ENCODE measurements at regions not wholly inside any gene's neighbourhood (a gene's known extent, or its start where the extent isn't known, plus 50 kb on each side); places are given as distances from the start of the nearest gene placed in this dataset.

DNA sequence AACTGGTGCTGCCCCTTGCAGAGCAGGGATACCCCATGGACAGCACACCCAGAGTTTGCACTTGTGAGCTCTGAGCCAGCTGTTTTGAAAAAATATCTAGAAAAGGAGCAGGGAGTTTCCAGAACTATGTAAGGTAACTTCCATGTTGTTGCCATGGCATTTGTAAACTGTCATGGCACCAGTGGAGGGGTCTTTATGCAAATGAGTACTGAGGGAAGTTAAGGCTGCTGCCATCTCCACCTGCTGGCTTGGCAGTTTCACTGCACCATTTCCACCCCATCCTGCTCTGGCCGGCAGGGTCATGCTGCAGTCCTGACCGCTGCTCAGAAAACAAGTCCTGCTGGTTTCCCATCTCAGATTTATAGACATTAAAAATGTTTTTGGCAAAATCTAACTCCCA is 52.3 kb upstream of the SNTG2 start:
- TF ChIP-seq CTCF (conservative IDR thresholded peaks at IDR 0.05): peak; percentile 83
- H3K27ac ChIP-seq: no peak overlapping the region; the same call in 1 of the 2 replicates

DNA sequence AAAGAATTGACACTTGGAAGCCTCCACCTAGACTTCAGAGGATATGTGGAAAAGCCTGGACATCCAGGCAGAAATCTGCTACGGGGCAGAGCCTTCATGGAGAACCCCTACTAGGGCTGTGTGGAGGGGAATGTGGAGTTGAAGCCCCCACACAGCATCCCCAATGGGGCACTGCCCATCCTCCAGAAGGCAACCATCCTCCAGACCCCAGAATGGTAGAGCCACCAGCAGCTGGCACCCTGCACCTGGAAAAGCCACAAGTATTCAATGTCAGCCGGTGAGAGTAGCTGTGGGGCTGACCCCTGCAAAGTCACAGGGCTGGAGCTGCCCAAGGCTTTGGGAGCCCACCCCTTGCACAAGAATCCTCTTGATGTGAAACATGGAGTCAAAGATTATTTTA is 53.6 kb upstream of the SNTG2 start:
- TF ChIP-seq CTCF (conservative IDR thresholded peaks at IDR 0.05): no peak
- no peak overlapping the region for H3K27ac ChIP-seq

- no peak for TF ChIP-seq CTCF (conservative IDR thresholded peaks at IDR 0.05)
- H3K27ac ChIP-seq: no peak overlapping the region
These were observed 57.3 kb upstream of the SNTG2 start for GRCh38 chr2:893311-893710.

DNA sequence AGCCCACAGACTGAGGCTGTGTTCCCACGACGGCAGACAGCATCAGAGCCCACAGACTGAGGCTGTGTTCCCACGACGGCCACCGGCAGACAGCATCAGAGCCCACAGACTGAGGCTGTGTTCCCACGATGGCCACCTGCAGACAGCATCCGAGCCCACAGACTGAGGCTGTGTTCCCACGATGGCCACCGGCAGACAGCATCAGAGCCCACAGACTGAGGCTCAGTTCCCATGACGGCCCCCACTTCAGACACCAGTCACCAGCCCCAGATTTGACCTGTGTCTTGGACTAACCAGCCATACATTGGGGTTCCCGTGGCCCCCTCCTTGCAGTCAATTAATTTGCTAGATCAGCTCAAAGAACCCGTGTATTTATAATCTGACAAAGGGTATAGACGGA is 57.8 kb upstream of the SNTG2 start:
- H3K27ac ChIP-seq: no peak overlapping the region

DNA sequence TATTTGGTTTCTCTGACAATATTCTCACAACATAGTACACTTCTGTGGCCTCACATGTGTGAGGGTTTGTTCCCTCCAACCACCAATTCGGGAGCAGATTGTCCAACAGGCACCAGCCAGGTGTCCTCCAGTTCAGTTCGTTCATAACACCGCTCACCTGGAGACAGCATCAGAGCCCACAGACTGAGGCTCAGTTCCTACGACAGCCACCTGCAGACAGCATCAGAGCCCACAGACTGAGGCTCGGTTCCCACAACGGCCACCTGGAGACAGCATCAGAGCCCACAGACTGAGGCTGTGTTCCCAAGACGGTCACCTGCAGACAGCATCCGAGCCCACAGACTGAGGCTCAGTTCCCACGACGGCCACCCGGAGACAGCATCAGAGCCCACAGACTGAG is 58.2 kb upstream of the SNTG2 start:
- no peak for TF ChIP-seq CTCF (conservative IDR thresholded peaks at IDR 0.05)
- no peak overlapping the region for H3K27ac ChIP-seq

More for the DNA sequence above, 57.8 kb upstream of the SNTG2 start:
- TF ChIP-seq CTCF (conservative IDR thresholded peaks at IDR 0.05): no peak

DNA sequence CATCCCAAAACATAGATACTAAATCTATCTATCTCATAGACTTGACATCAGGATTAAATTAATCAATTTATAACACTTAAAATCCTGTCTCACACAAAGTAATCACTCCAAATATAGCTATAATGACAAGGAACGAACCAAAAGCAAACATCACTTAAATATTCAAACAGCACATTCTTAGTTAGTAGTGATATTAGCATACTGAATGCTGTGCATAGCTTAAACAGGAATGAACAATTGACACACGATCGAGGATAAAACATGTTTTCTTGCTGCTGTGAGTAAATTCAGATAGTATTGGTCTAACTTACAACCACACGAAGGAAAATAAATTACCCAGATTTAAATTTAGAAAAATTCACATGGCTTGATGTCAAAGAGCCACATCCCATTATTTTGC is 58.9 kb upstream of the SNTG2 start:
- TF ChIP-seq CTCF (conservative IDR thresholded peaks at IDR 0.05): no peak
- no peak overlapping the region for H3K27ac ChIP-seq

DNA sequence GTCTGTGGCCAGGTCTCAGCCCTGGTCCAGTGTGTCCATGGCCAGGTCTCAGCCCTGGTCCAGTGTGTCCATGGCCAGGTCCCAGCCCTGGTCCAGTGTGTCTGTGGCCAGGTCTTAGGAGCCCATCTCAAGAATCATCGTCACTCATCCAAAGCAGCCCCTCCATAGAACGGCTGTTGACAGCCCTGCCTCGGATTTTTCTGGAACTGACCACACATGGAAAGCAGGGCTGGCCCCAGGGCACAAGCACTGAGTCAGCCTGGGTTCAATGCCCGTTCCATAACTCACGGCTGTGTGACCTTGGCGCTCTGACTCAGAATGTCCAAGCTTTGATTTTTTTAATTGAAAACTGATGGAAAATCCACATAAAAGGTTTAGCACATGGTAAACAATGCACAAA is 59.9 kb upstream of the SNTG2 start:
- H3K27ac ChIP-seq: no peak overlapping the region
- no peak for TF ChIP-seq CTCF (conservative IDR thresholded peaks at IDR 0.05)

GRCh38 chr2:890214-890613 is 60.4 kb upstream of the SNTG2 start:
- TF ChIP-seq CTCF (conservative IDR thresholded peaks at IDR 0.05): no peak
- H3K27ac ChIP-seq: no peak overlapping the region

Data from VCaP (cell line).